ENCODE measurements at regions not wholly inside any gene's neighbourhood (a gene's known extent, or its start where the extent isn't known, plus 50 kb on each side); places are given as distances from the start of the nearest gene placed in this dataset.

DNA sequence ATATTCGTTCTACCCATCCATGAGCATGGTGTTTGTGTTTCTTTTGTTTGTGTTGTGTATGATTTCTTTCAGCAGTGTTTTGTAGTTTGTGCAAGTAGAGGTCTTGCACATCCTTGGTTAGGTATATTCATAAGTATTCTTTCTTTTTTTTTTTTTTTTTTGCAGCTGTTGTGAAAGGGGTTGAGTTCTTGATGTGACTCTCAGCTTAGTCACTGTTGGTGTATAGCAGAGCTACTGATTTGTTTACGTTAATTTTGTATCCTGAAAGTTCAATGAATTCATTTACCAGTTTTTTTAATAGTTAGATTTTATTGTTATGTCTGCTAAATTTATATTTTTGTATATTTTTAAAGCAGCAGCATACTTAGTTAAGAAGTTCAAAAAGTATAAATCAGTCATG, 834.4 kb upstream of the NRXN1 start:
- TF ChIP-seq, protein P1, sequence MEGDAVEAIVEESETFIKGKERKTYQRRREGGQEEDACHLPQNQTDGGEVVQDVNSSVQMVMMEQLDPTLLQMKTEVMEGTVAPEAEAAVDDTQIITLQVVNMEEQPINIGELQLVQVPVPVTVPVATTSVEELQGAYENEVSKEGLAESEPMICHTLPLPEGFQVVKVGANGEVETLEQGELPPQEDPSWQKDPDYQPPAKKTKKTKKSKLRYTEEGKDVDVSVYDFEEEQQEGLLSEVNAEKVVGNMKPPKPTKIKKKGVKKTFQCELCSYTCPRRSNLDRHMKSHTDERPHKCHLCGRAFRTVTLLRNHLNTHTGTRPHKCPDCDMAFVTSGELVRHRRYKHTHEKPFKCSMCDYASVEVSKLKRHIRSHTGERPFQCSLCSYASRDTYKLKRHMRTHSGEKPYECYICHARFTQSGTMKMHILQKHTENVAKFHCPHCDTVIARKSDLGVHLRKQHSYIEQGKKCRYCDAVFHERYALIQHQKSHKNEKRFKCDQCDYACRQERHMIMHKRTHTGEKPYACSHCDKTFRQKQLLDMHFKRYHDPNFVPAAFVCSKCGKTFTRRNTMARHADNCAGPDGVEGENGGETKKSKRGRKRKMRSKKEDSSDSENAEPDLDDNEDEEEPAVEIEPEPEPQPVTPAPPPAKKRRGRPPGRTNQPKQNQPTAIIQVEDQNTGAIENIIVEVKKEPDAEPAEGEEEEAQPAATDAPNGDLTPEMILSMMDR (IDR thresholded peaks at IDR 0.05; ENCODE audit: poor library complexity), result no peak
- no peak for TF ChIP-seq EZH2 (IDR thresholded peaks at IDR 0.05; ENCODE audit: borderline replicate concordance)
